GM20431 (cell line): ENCODE measurements at regions not wholly inside any gene's neighbourhood (a gene's known extent, or its start where the extent isn't known, plus 50 kb on each side); places are given as distances from the start of the nearest gene placed in this dataset.

Experiments used
- in situ Hi-C: fragments of 300-500 bp; cut with MseI, MboI; formaldehyde crosslinking; loops from one replicate; pipeline ENCODE4 v1.15.0; 2020; ENCODE audit warnings: low sequenced_read_pairs; ENCODE audit not compliant: unreplicated experiment

DNA sequence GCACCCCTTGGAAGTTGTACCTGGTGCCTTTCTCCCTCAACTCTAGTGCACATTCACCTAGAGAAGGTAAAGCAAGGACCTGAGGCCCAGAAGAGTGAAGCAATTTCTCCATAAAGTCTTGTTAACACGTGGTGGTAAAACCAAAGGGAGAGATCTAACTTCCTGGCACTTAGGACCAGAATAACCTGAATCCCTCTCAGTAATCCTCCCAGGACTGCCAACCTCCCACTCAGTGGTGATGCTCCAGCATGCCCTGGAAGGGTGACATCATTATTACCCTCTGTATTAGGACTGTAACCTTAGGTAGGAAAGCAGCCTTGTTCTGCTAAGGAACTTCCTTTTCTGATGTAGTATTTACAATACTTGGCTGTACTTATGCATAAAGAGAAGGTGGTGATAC lies 330.6 kb upstream of the MARCKS start:
- in situ Hi-C loops, result no loop called here

DNA sequence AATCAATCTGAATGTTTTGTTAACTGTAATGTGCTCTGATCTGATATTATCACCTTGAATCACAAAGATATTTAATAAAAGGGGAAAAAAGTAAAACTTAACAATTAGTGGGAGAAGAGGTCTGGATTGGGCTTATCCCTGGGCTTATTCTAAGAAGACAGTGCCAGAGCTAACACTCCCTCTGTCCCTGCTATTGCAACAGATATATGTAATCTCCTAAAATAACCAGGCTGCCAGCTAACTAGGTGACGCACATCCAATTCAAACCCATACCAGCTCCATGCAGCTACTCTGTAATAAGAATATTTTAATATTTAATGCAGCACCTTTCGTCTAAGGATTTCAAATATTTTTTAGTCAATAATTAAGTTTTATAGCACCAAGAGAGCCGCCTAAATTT lies 330.1 kb upstream of the MARCKS start:
- in situ Hi-C loops, result no loop called here

DNA sequence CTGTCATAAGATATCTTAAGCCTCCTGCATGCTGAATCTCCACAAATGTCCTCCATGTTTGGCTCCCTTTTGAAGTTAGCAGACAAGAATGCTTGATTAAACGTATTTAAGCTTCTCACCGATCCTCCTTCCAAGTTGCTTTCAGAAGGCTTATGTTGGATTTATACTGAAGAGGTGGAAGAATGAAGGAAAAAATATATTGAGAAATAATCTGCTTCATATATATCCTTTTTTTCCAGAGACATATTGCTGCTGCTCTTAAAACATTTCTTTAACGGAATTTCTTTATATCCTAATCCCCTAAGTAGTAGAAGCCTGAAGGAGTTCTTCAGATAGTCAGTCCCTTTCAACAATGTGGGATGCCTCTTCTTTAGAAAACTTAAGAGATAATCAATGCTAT lies 329.0 kb upstream of the MARCKS start:
- in situ Hi-C loops, result no loop called here

- in situ Hi-C loops, result no loop called here
Measured at GRCh38 chr6:113529196-113529595, 327.9 kb upstream of the MARCKS start.

DNA sequence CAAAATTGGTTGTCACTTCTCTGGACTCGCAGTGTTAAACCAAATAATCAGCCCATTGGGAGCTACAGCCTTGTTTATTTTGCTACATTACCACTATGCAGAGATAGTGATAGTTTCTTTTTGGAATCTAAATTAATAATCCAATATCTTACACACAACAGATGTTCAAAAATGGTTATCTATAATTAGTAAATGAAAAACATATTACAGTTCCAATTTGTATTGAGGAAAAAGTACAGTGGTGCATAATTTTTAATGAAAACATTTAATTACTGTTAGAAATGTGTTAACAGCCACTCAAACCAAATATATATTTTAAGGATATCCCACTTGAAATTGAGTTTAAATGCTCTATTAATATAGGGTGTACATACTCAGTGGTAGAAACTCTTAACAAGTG lies 327.3 kb upstream of the MARCKS start:
- in situ Hi-C loops, result no loop called here

GRCh38 chr6:113530769-113531168 lies 326.4 kb upstream of the MARCKS start:
- in situ Hi-C loops, result no loop called here

GRCh38 chr6:113539202-113539601 lies 317.9 kb upstream of the MARCKS start:
- in situ Hi-C loops, result no loop called here

GRCh38 chr6:113539623-113540022 lies 317.5 kb upstream of the MARCKS start:
- in situ Hi-C loops, result no loop called here

- in situ Hi-C loops, result no loop called here
Measured at GRCh38 chr6:113540466-113540865, 316.7 kb upstream of the MARCKS start.

DNA sequence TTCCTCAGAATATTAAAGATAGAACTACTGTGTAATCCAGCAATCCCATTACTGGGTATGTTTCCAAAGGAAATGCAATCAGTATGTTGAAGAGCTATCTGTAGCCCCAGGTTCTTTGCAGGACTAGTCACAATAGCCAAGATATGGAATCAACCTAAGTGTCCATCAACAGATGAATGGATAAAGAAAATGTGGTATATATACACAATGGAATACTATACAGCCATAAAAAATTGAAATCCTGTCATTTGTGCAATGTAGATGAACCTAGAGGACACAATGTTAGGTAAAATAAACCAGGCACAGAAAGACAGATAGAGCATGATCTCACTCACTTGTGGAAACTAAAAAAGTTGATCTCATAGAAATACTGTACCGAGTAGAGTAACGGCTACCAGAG lies 306.0 kb upstream of the MARCKS start:
- in situ Hi-C loops, result no loop called here

DNA sequence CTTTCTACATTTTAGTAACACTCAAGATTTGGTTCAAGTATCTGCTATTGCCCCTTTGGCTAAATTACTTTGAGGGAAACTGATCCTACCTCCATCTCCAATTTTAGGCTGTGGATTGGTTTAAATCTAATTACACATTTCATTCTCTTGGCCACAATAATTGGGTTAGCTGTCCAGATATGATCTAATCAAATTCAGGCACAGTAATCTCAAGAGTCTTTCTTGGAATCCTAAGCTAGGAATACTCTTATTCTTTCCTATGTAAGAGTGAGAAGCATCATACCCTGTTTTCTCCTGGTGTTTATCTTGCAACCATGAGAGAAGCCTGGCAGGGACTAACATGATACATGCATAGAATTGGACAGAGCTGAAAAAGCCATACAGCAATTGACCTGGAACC lies 300.4 kb upstream of the MARCKS start:
- in situ Hi-C loops, result no loop called here

- in situ Hi-C loops, result no loop called here
Measured at GRCh38 chr6:113558431-113558830, 298.7 kb upstream of the MARCKS start.

- in situ Hi-C loops, result no loop called here
Measured at GRCh38 chr6:113558966-113559365, 298.2 kb upstream of the MARCKS start.

- in situ Hi-C loops, result no loop called here
Measured at GRCh38 chr6:113560376-113560775, 296.8 kb upstream of the MARCKS start.

DNA sequence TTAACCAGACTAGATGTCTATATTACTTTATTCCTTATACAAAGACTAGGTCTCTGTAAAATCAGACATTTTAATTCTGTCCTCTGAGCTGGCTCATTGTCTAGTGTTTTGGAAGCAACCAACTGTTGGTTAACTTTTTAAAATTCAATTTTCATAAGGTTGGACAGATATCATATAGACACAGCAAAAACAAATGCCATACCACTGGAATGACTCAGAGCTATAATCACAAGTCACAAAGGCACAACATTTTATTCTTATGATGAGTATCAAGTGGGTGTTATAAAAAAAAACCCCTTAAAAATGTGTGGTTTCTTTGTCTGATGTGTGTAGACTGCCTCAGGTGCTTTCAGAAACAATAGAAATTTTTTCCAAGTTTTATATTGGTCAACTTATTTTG lies 296.2 kb upstream of the MARCKS start:
- in situ Hi-C loops, result no loop called here

DNA sequence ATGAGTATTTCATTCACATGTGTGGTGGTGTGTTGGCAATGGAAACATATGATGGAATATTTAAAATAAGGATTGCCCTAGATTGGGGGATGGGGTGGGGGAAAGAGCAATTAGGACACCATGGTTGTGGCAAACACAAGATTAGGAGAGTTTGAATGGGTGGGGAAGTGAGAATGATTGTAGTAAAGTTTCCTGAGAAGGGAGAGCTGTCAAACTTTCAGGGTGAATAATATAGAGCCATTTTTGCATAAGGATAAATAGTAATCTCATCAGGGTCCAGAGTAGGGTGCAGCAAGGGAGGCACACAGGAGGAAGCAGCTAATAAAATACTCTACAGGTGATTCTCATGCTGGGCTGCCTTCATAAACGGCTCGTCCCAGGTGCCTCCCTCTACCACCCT lies 294.9 kb upstream of the MARCKS start:
- in situ Hi-C loops, result no loop called here

- in situ Hi-C loops, result no loop called here
Measured at GRCh38 chr6:113564371-113565171, 292.6 kb upstream of the MARCKS start.

DNA sequence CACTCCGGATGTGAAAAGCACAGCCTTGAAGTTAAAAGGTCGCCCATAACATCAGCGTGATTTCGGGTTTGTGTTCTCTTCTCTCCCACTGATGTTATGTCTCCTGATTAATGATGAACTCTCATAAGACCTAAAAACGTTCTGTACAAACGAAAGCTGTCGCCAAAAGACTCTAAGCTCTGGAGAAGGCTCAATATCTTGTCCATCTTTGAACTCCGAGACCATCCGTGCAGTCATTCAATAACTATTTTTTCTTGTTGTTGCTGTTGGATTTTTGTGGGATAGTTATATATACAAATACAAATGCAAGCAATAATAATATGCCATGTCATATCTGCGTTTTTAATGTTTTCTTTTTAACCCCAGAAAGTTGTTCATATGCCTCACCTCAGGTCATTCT lies 291.8 kb upstream of the MARCKS start:
- in situ Hi-C loops, result no loop called here

DNA sequence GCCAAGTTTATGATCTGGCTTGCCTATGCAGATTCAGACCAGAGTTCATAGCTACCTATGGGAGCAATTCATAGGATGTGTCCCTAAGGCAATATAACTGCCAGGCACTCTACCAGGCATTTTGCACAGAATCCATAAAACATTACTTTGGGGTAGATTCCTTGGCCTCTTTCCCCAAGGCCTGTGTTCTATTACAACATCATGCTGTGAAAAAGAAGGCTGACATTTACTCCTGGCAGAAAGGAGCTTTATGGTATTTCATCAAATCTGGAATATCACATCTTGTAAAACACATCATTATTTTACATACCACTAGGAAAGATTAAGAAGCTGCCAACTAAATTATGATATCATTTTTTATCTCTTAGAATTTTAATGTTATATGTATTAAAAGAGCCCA lies 287.0 kb upstream of the MARCKS start:
- in situ Hi-C loops, result no loop called here

GRCh38 chr6:113570641-113571040 lies 286.5 kb upstream of the MARCKS start:
- in situ Hi-C loops, result no loop called here

DNA sequence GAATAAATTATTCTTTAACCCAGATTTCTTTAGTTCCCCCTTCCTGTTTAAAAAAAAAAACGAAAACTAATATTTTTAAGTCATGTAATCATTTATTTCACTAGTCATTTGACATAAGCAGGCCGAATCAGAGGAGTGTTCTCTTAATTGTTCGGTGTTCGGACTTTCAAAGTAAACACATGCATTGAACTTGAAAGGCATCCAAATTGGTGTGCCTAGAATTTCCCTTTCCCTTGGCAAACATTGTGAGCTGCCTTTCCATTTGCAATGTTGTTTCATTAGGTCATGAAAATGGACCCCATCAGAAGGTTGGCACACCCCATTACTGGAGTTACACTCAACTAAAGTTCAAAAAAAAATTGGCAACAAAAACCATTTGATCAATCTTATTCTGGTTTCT lies 283.0 kb upstream of the MARCKS start:
- in situ Hi-C loops, result no loop called here

DNA sequence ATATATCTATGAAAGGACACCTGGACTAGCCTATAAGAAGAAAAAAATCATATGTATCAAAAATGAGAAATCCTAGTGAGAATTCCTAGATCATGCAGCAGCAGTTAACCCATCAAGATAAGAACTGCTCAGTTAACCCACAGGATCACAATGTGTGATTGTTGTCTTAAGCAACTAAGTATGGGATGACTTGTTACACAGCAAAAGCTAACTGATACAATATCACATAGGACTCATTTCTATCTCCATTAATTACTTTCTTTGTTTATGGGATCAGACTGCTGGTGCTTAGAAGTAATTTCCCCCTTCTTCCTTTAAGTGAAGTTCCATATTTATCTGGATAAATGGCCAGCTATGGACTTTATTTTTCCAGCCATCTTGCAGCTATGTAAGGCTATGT lies 280.8 kb upstream of the MARCKS start:
- in situ Hi-C loops, result no loop called here
